Kidney (tissue), 13 donors: ENCODE measurements at regions not wholly inside any gene's neighbourhood (a gene's known extent, or its start where the extent isn't known, plus 50 kb on each side); places are given as distances from the start of the nearest gene placed in this dataset.

ENCODE experiments used
- DNase-seq, 5 donors: peaks; one replicate each; pipeline ENCODE4 v3.0.0-alpha.2; 2013 to 2020
- FAIRE-seq: peaks from 2 replicates; lab custom pipeline; 2012; peaks lifted over from hg19 to GRCh38; lab: Jason Lieb, UNC
- H3K27ac ChIP-seq, 2 donors: one replicate each; pipeline ENCODE4 v1.7.0; 2013; ENCODE audit warnings: low read depth in 2 of 2, low read length in 2 of 2, inconsistent platforms in 1 of 2
- H3K27me3 ChIP-seq: one replicate; pipeline ENCODE4 v1.7.1; 2013; ENCODE audit warnings: low read length, inconsistent platforms; ENCODE audit not compliant: control insufficient read depth, insufficient read depth
- H3K36me3 ChIP-seq, 3 donors: one replicate each; pipeline versions ENCODE4 v1.7.0 to v1.7.1; 2013; ENCODE audit warnings: low read length in 3 of 3, control low read depth in 1 of 3, inconsistent platforms in 1 of 3; ENCODE audit not compliant: insufficient read depth in 3 of 3, control insufficient read depth in 2 of 3
- H3K4me1 ChIP-seq, 3 donors: one replicate each; pipeline versions ENCODE4 v1.7.0 to v1.7.1; 2013; ENCODE audit warnings: low read length in 3 of 3, inconsistent platforms in 1 of 3, low read depth in 1 of 3; ENCODE audit not compliant: control insufficient read depth in 2 of 3, insufficient read depth in 2 of 3
- H3K4me3 ChIP-seq, 3 donors: one replicate each; pipeline versions ENCODE4 v1.7.0 to v1.8.1; 2013; ENCODE audit warnings: low read length in 3 of 3, control low read depth in 1 of 3, inconsistent platforms in 1 of 3
- H3K9ac ChIP-seq, 3 donors: one replicate each; pipeline versions ENCODE4 v1.7.0 to v1.7.1; 2013; ENCODE audit warnings: low read length in 3 of 3, control low read depth in 1 of 3, inconsistent platforms in 1 of 3
- H3K9me3 ChIP-seq, 3 donors: one replicate each; pipeline versions ENCODE4 v1.7.0 to v1.7.1; 2013; ENCODE audit warnings: low read length in 3 of 3, control low read depth in 1 of 3, inconsistent platforms in 1 of 3; ENCODE audit not compliant: control insufficient read depth in 2 of 3, insufficient read depth in 1 of 3
- CTCF ChIP-seq: IDR thresholded peaks from 3 replicates; pipeline ENCODE4 v1.5.1; 2012; ENCODE audit warnings: mild to moderate bottlenecking, moderate library complexity, borderline replicate concordance; ENCODE audit not compliant: insufficient read depth; ENCODE audit errors: extremely low read depth
- intact Hi-C: fragments of 100-400 bp; cut with DNase I; formaldehyde crosslinking; loops from one replicate; pipeline ENCODE4 v1.11.1; 2022
- donor health status: control.
- donor health status: control.
- donor health status: control.
- donor health status: control.
- donor health status: control.
- donor health status: DM: yes; HTN: yes; CAD: no.
- donor health status: Normal renal cell carcinoma (clear cell type).

GRCh38 chr9:102514541-102514940, 480.6 kb upstream of the CYLC2 start:
- H3K4me3 ChIP-seq: no peak overlapping the region
- TF ChIP-seq CTCF: no peak
- FAIRE-seq: no peak

GRCh38 chr9:102507044-102507687, 488.0 kb upstream of the CYLC2 start:
- intact Hi-C loops: no loop called here
- FAIRE-seq: no peak
- TF ChIP-seq CTCF: no peak

More at GRCh38 chr9:102514541-102514940, 480.6 kb upstream of the CYLC2 start:
- DNase-seq: no peak
- H3K36me3 ChIP-seq: no peaks in the 10 kb centered on the region
- intact Hi-C loops: no loop called here
- H3K9me3 ChIP-seq: no peaks in the 10 kb centered on the region
- no peak overlapping the region for H3K9ac ChIP-seq
- no peaks in the 10 kb centered on the region for H3K27me3 ChIP-seq
- H3K27ac ChIP-seq: no peak overlapping the region
- H3K4me1 ChIP-seq: no peaks in the 10 kb centered on the region

GRCh38 chr9:102506406-102506805, 488.7 kb upstream of the CYLC2 start:
- Histone ChIP-seq H3K9me3 (no peaks in the 10 kb centered on the region), H3K36me3 (no peaks in the 10 kb centered on the region), H3K4me3 (no peak overlapping the region), H3K9ac (no peak overlapping the region), H3K4me1 (no peaks in the 10 kb centered on the region), H3K27me3 (no peaks in the 10 kb centered on the region), H3K27ac (no peak overlapping the region)
- intact Hi-C loops: no loop called here
- TF ChIP-seq CTCF: no peak
- FAIRE-seq (no peak), DNase-seq (peak in 3 of 5 donors; percentile 34 to 91 (median 84))

More at GRCh38 chr9:102507044-102507687, 488.0 kb upstream of the CYLC2 start:
- Histone ChIP-seq H3K4me3 (no peak overlapping the region), H3K27me3 (no peaks in the 10 kb centered on the region), H3K4me1 (no peaks in the 10 kb centered on the region), H3K9ac (no peak overlapping the region), H3K9me3 (no peaks in the 10 kb centered on the region), H3K27ac (no peak overlapping the region), H3K36me3 (no peaks in the 10 kb centered on the region)
- DNase-seq: peak in 1 of 5 donors; percentile 3

- no peaks in the 10 kb centered on the region for H3K27me3 ChIP-seq
- intact Hi-C loops: no loop called here
- H3K9ac ChIP-seq: no peak overlapping the region
- no peaks in the 10 kb centered on the region for H3K36me3 ChIP-seq
- no peaks in the 10 kb centered on the region for H3K4me1 ChIP-seq
- no peak overlapping the region for H3K27ac ChIP-seq
- H3K9me3 ChIP-seq: no peaks in the 10 kb centered on the region
- DNase-seq (no peak), FAIRE-seq (no peak)
- no peak for TF ChIP-seq CTCF
- no peak overlapping the region for H3K4me3 ChIP-seq
These were observed 495.7 kb upstream of the CYLC2 start for GRCh38 chr9:102499468-102499867.
